Suprapubic skin (tissue), 4 donors: ENCODE measurements at regions not wholly inside any gene's neighbourhood (a gene's known extent, or its start where the extent isn't known, plus 50 kb on each side); places are given as distances from the start of the nearest gene placed in this dataset.
"Not testable (repeated sequence)": the region's sequence is repeated elsewhere in the genome, so short reads cannot be mapped to it uniquely, and the experiment has no call there.

ENCODE experiments used
- DNase-seq, 2 donors: peaks; one replicate each; pipeline ENCODE4 v3.0.0-alpha.2; 2019; ENCODE audit warnings: low spot score in 2 of 2
- H3K27ac ChIP-seq: fragments of 200-600 bp; sonication (generic); one replicate; pipeline ENCODE4 v1.5.1; 2019
- H3K27me3 ChIP-seq: fragments of 200-600 bp; sonication (generic); one replicate; pipeline ENCODE4 v1.5.1; 2019
- H3K36me3 ChIP-seq: fragments of 200-600 bp; sonication (generic); one replicate; pipeline ENCODE4 v1.5.1; 2019
- H3K4me1 ChIP-seq: fragments of 200-600 bp; sonication (generic); one replicate; pipeline ENCODE4 v1.5.1; 2019
- H3K4me3 ChIP-seq: fragments of 200-600 bp; sonication (generic); one replicate; pipeline ENCODE4 v1.5.1; 2019; ENCODE audit warnings: mild to moderate bottlenecking
- H3K9me3 ChIP-seq: fragments of 200-600 bp; sonication (generic); one replicate; pipeline ENCODE4 v1.5.1; 2019
- CTCF ChIP-seq, 2 donors: fragments of 200-600 bp in 1 of 2; fragments of 450-650 bp in 1 of 2; sonication (generic) in 1 of 2; IDR thresholded peaks; one replicate each; pipeline ENCODE4 v1.5.1; 2016 to 2019; ENCODE audit warnings: antibody characterized with exemption in 2 of 2, mild to moderate bottlenecking in 1 of 2, moderate library complexity in 1 of 2
- EP300 ChIP-seq: sonication (generic); formaldehyde crosslinking; IDR thresholded peaks from one replicate; pipeline ENCODE4 v1.6.1; 2017; ENCODE audit warnings: antibody characterized with exemption
- POLR2A ChIP-seq, 2 donors: fragments of 450-650 bp; IDR thresholded peaks; one replicate each; pipeline ENCODE4 v1.6.1; 2017; ENCODE audit warnings: antibody characterized with exemption in 2 of 2, mild to moderate bottlenecking in 2 of 2, moderate library complexity in 2 of 2
- POLR2AphosphoS5 ChIP-seq, 3 donors: sonication (generic); formaldehyde crosslinking; IDR thresholded peaks; one replicate each; pipeline ENCODE4 v1.6.1; 2017; ENCODE audit warnings: antibody characterized with exemption in 3 of 3
- WGBS: methylation state at CpG from one replicate; pipeline ENCODE4 v1.1.5; 2018; 5-methylcytosine and 5-hydroxymethylcytosine counted together

GRCh38 chr6:119764927-119765681, 415.5 kb upstream of the MAN1A1 start:
- no peak for TF ChIP-seq POLR2AphosphoS5 (IDR thresholded peaks at IDR 0.05)
- Histone ChIP-seq H3K27ac (no peak overlapping the region), H3K9me3 (no peaks in the 10 kb centered on the region), H3K4me3 (no peak overlapping the region), H3K27me3 (no peaks in the 10 kb centered on the region), H3K4me1 (no peaks in the 10 kb centered on the region), H3K36me3 (no peaks in the 10 kb centered on the region)
- WGBS = 91% methylated on average over 7 of the region's 7 CpGs
- no peak for DNase-seq

GRCh38 chr6:119760046-119760445, 410.5 kb upstream of the MAN1A1 start:
- H3K9me3 ChIP-seq = no peaks in the 10 kb centered on the region
- no peak overlapping the region for H3K4me3 ChIP-seq
- H3K36me3 ChIP-seq = no peaks in the 10 kb centered on the region
- 67% methylated on average over 1 of the region's 1 CpG for WGBS
- DNase-seq = no peak
- TF ChIP-seq CTCF (IDR thresholded peaks at IDR 0.05) (no peak), EP300 (no peak), POLR2AphosphoS5 (IDR thresholded peaks at IDR 0.05) (no peak), POLR2A (IDR thresholded peaks at IDR 0.05) (no peak)
- H3K27ac ChIP-seq = no peak overlapping the region
- no peaks in the 10 kb centered on the region for H3K4me1 ChIP-seq
- no peaks in the 10 kb centered on the region for H3K27me3 ChIP-seq

- Histone ChIP-seq H3K27ac (no peak overlapping the region), H3K9me3 (no peaks in the 10 kb centered on the region), H3K36me3 (no peaks in the 10 kb centered on the region), H3K4me3 (no peak overlapping the region), H3K4me1 (no peaks in the 10 kb centered on the region), H3K27me3 (no peaks in the 10 kb centered on the region)
- 50% methylated on average over 1 of the region's 3 CpGs for WGBS
- TF ChIP-seq CTCF (IDR thresholded peaks at IDR 0.05) (no peak), POLR2A (IDR thresholded peaks at IDR 0.05) (no peak), EP300 (no peak), POLR2AphosphoS5 (IDR thresholded peaks at IDR 0.05) (no peak)
- no peak for DNase-seq
These were observed 408.8 kb upstream of the MAN1A1 start for GRCh38 chr6:119758385-119758784.

GRCh38 chr6:119757467-119757866, 407.9 kb upstream of the MAN1A1 start:
- Histone ChIP-seq H3K9me3 (no peaks in the 10 kb centered on the region), H3K4me3 (no peak overlapping the region), H3K36me3 (no peaks in the 10 kb centered on the region), H3K4me1 (no peaks in the 10 kb centered on the region), H3K27me3 (no peaks in the 10 kb centered on the region), H3K27ac (no peak overlapping the region)
- no peak for DNase-seq
- TF ChIP-seq POLR2A (IDR thresholded peaks at IDR 0.05) (no peak), CTCF (IDR thresholded peaks at IDR 0.05) (no peak), POLR2AphosphoS5 (IDR thresholded peaks at IDR 0.05) (no peak), EP300 (no peak)
- 79% methylated on average over 2 of the region's 2 CpGs for WGBS

- H3K27me3 ChIP-seq = no peaks in the 10 kb centered on the region
- TF ChIP-seq EP300 (no peak), POLR2AphosphoS5 (IDR thresholded peaks at IDR 0.05) (no peak), CTCF (IDR thresholded peaks at IDR 0.05) (no peak), POLR2A (IDR thresholded peaks at IDR 0.05) (no peak)
- H3K9me3 ChIP-seq = no peaks in the 10 kb centered on the region
- no peak overlapping the region for H3K4me3 ChIP-seq
- DNase-seq = no peak
- H3K4me1 ChIP-seq = no peaks in the 10 kb centered on the region
- H3K27ac ChIP-seq = no peak overlapping the region
- WGBS = 27% methylated on average over 4 of the region's 4 CpGs
- H3K36me3 ChIP-seq = no peaks in the 10 kb centered on the region
These were observed 399.8 kb upstream of the MAN1A1 start for GRCh38 chr6:119749335-119749734.

GRCh38 chr6:119748535-119748934, 399.0 kb upstream of the MAN1A1 start:
- H3K4me1 ChIP-seq, DNase-seq, H3K36me3 ChIP-seq, H3K27me3 ChIP-seq, H3K27ac ChIP-seq, H3K9me3 ChIP-seq, H3K4me3 ChIP-seq: not testable (repeated sequence)
- WGBS = 90% methylated on average over 3 of the region's 3 CpGs
